ENCODE measurements at regions not wholly inside any gene's neighbourhood (a gene's known extent, or its start where the extent isn't known, plus 50 kb on each side); places are given as distances from the start of the nearest gene placed in this dataset.

DNA sequence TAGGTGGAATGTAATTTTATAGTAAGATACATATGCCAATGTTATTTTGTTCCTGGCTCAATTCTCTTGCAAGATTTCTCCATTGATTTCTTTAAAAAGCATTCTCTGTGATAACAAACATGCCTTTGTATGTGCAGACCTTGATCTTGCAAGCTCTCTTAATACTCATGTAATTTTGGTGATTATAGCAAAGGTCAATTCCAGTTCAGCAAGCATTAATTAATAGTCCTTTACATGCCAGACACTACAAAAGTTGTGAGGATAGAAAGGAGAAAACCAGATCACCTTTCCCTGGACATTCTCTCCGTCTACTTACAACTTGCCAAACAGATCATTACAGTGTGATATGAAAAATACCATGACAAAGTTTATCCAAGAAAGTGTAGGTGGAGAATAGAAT lies 173.7 kb upstream of the DOK6 start:
- intact Hi-C loops (cut with micrococcal nuclease) = no loop called here

DNA sequence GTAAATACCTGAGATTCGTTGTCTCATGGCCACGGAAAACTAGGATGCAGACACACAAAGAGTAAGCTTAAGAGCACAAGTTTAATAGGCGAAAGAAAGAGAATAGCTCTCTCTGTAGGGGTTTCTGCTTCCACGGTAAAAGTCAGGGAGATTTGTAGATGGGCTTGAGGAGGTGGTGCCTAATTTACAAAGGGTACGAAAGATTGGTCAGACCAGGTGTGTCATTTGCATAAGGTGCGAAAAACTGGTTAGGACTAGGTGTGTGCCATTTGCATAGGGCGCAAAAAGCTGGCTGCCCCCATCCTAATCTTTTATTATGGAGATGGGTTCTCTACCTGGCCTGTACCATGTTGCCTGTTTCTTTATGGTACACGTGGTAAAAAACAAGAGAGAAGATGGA lies 170.5 kb upstream of the DOK6 start:
- Mint-ChIP-seq H3K27me3 (ENCODE audit: insufficient read depth, unreplicated experiment) (peaks cover 34% of the 10 kb centered on the region), H3K4me1 (ENCODE audit: insufficient read depth, unreplicated experiment) (no peaks in the 10 kb centered on the region)
- POLR2A ChIA-PET = no interaction called here

More for the DNA sequence above, 173.7 kb upstream of the DOK6 start:
- Mint-ChIP-seq H3K9me3 (ENCODE audit: unreplicated experiment) (no peaks in the 10 kb centered on the region), H3K4me1 (ENCODE audit: insufficient read depth, unreplicated experiment) (no peaks in the 10 kb centered on the region), H3K36me3 (ENCODE audit: insufficient read depth, unreplicated experiment) (no peaks in the 10 kb centered on the region), H3K27me3 (ENCODE audit: insufficient read depth, unreplicated experiment) (peaks cover 58% of the 10 kb centered on the region), H3K27ac (ENCODE audit: low read depth, unreplicated experiment) (no peak overlapping the region), H3K4me3 (ENCODE audit: unreplicated experiment) (no peak overlapping the region)
- TF ChIP-seq, protein P1, sequence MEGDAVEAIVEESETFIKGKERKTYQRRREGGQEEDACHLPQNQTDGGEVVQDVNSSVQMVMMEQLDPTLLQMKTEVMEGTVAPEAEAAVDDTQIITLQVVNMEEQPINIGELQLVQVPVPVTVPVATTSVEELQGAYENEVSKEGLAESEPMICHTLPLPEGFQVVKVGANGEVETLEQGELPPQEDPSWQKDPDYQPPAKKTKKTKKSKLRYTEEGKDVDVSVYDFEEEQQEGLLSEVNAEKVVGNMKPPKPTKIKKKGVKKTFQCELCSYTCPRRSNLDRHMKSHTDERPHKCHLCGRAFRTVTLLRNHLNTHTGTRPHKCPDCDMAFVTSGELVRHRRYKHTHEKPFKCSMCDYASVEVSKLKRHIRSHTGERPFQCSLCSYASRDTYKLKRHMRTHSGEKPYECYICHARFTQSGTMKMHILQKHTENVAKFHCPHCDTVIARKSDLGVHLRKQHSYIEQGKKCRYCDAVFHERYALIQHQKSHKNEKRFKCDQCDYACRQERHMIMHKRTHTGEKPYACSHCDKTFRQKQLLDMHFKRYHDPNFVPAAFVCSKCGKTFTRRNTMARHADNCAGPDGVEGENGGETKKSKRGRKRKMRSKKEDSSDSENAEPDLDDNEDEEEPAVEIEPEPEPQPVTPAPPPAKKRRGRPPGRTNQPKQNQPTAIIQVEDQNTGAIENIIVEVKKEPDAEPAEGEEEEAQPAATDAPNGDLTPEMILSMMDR (IDR thresholded peaks at IDR 0.05; ENCODE audit: unreplicated experiment) = no peak
- ChIA-PET CTCF (no interaction called here), POLR2A (no interaction called here)
- no TSS peak for BruUV-seq (replicated peaks)
- no peak for DNase-seq (ENCODE audit: unreplicated experiment)

DNA sequence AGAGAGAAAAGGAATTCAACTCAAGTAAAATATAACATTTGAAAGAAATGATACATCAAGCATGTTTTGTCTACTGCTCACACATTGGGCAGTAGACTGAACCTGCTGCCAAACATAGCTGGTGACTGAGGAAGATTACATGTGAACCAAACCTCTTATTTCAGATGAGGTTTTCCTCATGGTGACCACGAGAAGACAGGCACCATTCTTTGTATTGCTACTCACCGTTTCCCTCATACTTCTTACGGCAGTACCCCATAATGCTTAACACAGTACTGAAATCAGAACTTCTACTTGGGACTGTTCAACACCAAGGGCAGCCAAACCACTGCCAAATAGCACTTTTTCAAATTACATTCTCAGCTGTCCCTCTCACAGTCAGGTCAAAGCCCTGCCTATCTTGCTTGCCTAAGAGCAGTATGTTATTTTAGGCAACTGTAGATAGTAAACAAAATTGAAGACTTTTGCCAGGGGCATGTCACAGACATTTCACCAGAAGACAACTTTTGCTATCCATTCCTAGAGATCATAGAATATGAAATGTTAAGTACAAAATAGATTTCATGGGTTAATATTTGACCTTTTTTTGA lies 167.1 kb upstream of the DOK6 start:
- POLR2A ChIA-PET = interaction anchor here (0.6 kb wide), 1 partner anchor 109 kb away, joined by 3 read pairs; no protein-coding TSS in a partner anchor
- H3K27ac Mint-ChIP-seq (ENCODE audit: low read depth, unreplicated experiment) = no peak overlapping the region
- H3K4me1 Mint-ChIP-seq (ENCODE audit: insufficient read depth, unreplicated experiment) = no peaks in the 10 kb centered on the region

More for the DNA sequence above, 170.5 kb upstream of the DOK6 start:
- Mint-ChIP-seq H3K27ac (ENCODE audit: low read depth, unreplicated experiment) (no peak overlapping the region), H3K9me3 (ENCODE audit: unreplicated experiment) (no peaks in the 10 kb centered on the region), H3K4me3 (ENCODE audit: unreplicated experiment) (no peak overlapping the region), H3K36me3 (ENCODE audit: insufficient read depth, unreplicated experiment) (no peaks in the 10 kb centered on the region)
- CTCF ChIA-PET = interaction anchor here (0.7 kb wide), 2 partner anchors 156 to 377 kb away, joined by 3 read pairs; no protein-coding TSS in a partner anchor
- intact Hi-C loops (cut with micrococcal nuclease) = no loop called here
- BruUV-seq (replicated peaks) = no TSS peak
- no peak for DNase-seq (ENCODE audit: unreplicated experiment)
- TF ChIP-seq, protein P1 (IDR thresholded peaks at IDR 0.05; ENCODE audit: unreplicated experiment) = no peak

DNA sequence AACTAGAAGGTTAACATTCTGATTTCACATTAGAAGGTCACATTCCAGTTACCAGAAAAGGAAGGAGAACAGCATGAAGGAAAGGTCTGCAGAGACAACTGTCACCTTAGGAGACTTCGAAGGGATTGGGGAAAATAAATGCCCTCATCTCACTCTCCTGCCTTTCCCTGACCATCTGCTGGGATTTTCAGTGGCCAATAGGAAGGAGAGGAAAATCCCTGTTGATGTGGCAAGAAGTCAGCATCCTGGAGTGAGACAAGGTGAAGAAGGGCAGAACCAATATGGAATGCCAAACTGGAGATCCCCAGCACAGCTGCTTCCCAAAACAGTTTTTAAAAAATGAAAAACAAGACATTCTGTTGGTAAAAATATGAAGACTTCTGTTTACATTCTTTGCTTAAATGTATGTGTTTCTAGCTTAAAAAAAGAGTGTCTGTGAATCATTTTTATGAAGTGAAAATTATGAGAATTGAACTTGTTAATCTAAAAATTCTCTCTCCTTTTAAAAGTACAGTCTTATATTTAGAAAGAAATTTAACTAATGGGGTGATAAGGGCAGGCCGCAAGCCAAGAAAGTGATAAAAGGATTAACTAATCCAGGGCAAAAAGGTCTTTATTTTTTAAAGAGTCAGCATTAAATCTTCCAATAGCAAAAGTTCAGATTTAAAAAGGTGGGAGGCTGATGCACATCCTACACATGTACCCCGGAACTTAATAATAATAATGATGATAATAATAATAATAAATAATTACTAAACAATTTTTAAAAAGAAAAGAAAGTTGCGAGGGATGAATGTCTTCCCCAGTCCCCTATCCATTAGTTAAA lies 160.6 kb upstream of the DOK6 start:
- Mint-ChIP-seq H3K9me3 (ENCODE audit: unreplicated experiment) (no peaks in the 10 kb centered on the region), H3K4me1 (ENCODE audit: insufficient read depth, unreplicated experiment) (no peaks in the 10 kb centered on the region), H3K4me3 (ENCODE audit: unreplicated experiment) (no peak overlapping the region), H3K27me3 (ENCODE audit: insufficient read depth, unreplicated experiment) (peaks cover 45% of the 10 kb centered on the region), H3K36me3 (ENCODE audit: insufficient read depth, unreplicated experiment) (no peaks in the 10 kb centered on the region), H3K27ac (ENCODE audit: low read depth, unreplicated experiment) (no peak overlapping the region)
- intact Hi-C loops (cut with micrococcal nuclease) = no loop called here
- no peak for DNase-seq (ENCODE audit: unreplicated experiment)
- TF ChIP-seq, protein P1 (IDR thresholded peaks at IDR 0.05; ENCODE audit: unreplicated experiment) = no peak
- no TSS peak for BruUV-seq (replicated peaks)
- ChIA-PET CTCF (no interaction called here), POLR2A (interaction anchor here (0.7 kb wide), 1 partner anchor 9 kb away, joined by 3 read pairs; no protein-coding TSS in a partner anchor)

More for the DNA sequence above, 167.1 kb upstream of the DOK6 start:
- intact Hi-C loops (cut with micrococcal nuclease) = no loop called here
- no peak for DNase-seq (ENCODE audit: unreplicated experiment)
- CTCF ChIA-PET = interaction anchor here (0.5 kb wide), 1 partner anchor 151 kb away, joined by 3 read pairs; no protein-coding TSS in a partner anchor
- H3K9me3 Mint-ChIP-seq (ENCODE audit: unreplicated experiment) = no peaks in the 10 kb centered on the region
- no peak overlapping the region for H3K4me3 Mint-ChIP-seq (ENCODE audit: unreplicated experiment)
- H3K27me3 Mint-ChIP-seq (ENCODE audit: insufficient read depth, unreplicated experiment) = peaks cover 39% of the 10 kb centered on the region
- TF ChIP-seq, protein P1 (IDR thresholded peaks at IDR 0.05; ENCODE audit: unreplicated experiment) = no peak
- H3K36me3 Mint-ChIP-seq (ENCODE audit: insufficient read depth, unreplicated experiment) = no peaks in the 10 kb centered on the region
- BruUV-seq (replicated peaks) = no TSS peak
